Rectal smooth muscle tissue (tissue), 1 donor: ENCODE measurements at regions not wholly inside any gene's neighbourhood (a gene's known extent, or its start where the extent isn't known, plus 50 kb on each side); places are given as distances from the start of the nearest gene placed in this dataset.

Source experiments
- H3K27ac ChIP-seq: one replicate; pipeline ENCODE4 v1.7.0; 2013; ENCODE audit warnings: low read depth, low read length, inconsistent platforms
- H3K27me3 ChIP-seq: one replicate; pipeline ENCODE4 v1.7.0; 2013; ENCODE audit warnings: low read length; ENCODE audit not compliant: control insufficient read depth, insufficient read depth
- H3K36me3 ChIP-seq: one replicate; pipeline ENCODE4 v1.7.0; 2013; ENCODE audit warnings: low read length; ENCODE audit not compliant: control insufficient read depth, insufficient read depth
- H3K4me1 ChIP-seq: one replicate; pipeline ENCODE4 v1.7.0; 2013; ENCODE audit warnings: low read length; ENCODE audit not compliant: control insufficient read depth, insufficient read depth
- H3K4me3 ChIP-seq: one replicate; pipeline ENCODE4 v1.7.0; 2013; ENCODE audit warnings: low read length
- H3K9ac ChIP-seq: one replicate; pipeline ENCODE4 v1.7.0; 2013; ENCODE audit warnings: low read length

GRCh38 chr10:9015005-9015404 is 960.5 kb downstream of the GATA3 start:
- no peak overlapping the region for H3K9ac ChIP-seq
- no peak overlapping the region for H3K27ac ChIP-seq
- H3K27me3 ChIP-seq = no peaks in the 10 kb centered on the region
- H3K4me1 ChIP-seq = no peaks in the 10 kb centered on the region
- no peaks in the 10 kb centered on the region for H3K36me3 ChIP-seq
- H3K4me3 ChIP-seq = no peak overlapping the region

GRCh38 chr10:9015447-9015846 is 961.0 kb downstream of the GATA3 start:
- Histone ChIP-seq H3K27me3 (no peaks in the 10 kb centered on the region), H3K4me1 (no peaks in the 10 kb centered on the region), H3K36me3 (no peaks in the 10 kb centered on the region), H3K9ac (no peak overlapping the region), H3K4me3 (no peak overlapping the region), H3K27ac (no peak overlapping the region)

DNA sequence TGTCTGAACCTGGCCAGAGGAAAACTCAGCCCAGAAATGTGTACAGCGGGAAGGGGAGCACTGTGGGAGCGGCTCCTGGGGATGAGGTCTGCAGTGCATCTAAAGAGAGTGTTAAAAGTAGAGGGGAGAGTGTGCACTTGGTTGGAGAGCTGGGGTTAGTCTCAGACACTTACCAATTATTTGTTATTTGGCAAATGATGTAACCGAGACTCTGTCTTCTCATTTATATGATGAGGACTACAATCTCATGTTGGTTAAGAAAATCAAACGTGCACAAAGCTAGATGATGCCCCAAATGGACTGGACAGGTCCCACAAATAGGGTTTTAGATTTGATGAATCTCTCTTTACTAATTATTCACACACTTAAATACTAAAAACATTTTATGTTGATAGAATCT is 962.4 kb downstream of the GATA3 start:
- H3K36me3 ChIP-seq = no peaks in the 10 kb centered on the region
- no peaks in the 10 kb centered on the region for H3K4me1 ChIP-seq

GRCh38 chr10:9018195-9019173 is 964.0 kb downstream of the GATA3 start:
- Histone ChIP-seq H3K9ac (no peak overlapping the region), H3K4me1 (no peaks in the 10 kb centered on the region), H3K36me3 (no peaks in the 10 kb centered on the region), H3K27me3 (no peaks in the 10 kb centered on the region), H3K4me3 (no peak overlapping the region), H3K27ac (no peak overlapping the region)

More for the DNA sequence above, 962.4 kb downstream of the GATA3 start:
- no peaks in the 10 kb centered on the region for H3K27me3 ChIP-seq
- H3K9ac ChIP-seq = no peak overlapping the region
- H3K27ac ChIP-seq = no peak overlapping the region
- H3K4me3 ChIP-seq = no peak overlapping the region

DNA sequence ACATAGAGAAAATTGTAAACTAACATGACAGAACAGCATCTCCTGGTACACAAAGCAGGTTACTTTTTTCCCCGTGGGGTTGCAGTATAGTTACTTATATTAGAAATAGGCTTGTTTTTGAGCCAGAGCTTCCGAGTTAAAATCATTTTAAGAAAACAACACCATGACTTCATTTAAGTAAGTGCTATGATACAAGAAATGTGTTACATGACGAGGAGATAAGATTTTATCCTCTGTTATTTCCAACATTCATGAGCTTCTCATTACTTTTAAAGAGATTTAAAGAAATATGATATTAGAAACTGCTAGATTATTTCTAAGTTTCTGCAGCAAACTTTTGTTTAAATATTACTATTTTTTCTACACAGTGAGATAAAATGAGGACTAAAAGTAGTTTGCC is 968.7 kb downstream of the GATA3 start:
- H3K4me3 ChIP-seq = no peak overlapping the region
- H3K27ac ChIP-seq = no peak overlapping the region
- H3K9ac ChIP-seq = no peak overlapping the region
- H3K27me3 ChIP-seq = no peaks in the 10 kb centered on the region
- no peaks in the 10 kb centered on the region for H3K4me1 ChIP-seq
- no peaks in the 10 kb centered on the region for H3K36me3 ChIP-seq

DNA sequence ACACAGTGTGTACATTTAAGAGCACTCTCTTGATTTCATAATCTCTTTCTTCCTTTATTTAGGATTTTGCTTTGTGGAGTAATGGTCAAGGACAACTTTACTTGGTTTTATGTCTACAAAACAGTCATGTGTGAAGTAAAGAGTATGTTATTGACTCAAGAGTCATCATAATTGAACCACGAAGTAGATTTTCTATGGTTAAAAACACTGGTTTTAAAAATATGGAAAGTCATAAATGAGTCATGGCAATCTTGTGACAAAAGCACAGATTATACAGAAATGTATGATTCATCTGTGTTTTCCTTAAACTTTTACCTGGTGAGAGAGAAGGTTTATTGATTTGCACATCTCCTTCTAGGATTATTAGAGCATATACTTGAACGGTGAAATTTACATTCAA is 969.7 kb downstream of the GATA3 start:
- H3K27ac ChIP-seq = no peak overlapping the region
- H3K9ac ChIP-seq = no peak overlapping the region
- H3K4me1 ChIP-seq = no peaks in the 10 kb centered on the region
- no peaks in the 10 kb centered on the region for H3K36me3 ChIP-seq
- H3K4me3 ChIP-seq = no peak overlapping the region
- no peaks in the 10 kb centered on the region for H3K27me3 ChIP-seq

DNA sequence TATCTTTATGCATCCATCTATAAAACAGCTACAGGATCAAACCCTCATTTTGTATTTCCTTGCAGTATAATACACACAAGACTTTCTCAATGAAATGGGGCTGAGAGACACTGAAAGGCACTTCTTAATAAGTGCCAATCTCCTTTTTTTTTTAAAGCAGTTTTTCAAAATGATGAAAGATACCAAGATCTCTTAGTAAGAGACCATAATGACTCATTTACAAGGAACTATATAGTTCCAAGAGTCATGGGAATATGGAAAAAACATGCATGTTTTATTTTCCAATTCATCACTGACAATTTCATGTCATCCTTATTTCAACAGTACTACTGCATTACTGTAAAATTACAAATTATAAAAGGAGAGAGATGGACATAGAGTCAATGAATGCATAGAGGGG is 973.7 kb downstream of the GATA3 start:
- Histone ChIP-seq H3K9ac (no peak overlapping the region), H3K4me3 (no peak overlapping the region), H3K27me3 (no peaks in the 10 kb centered on the region), H3K4me1 (no peaks in the 10 kb centered on the region), H3K36me3 (no peaks in the 10 kb centered on the region), H3K27ac (no peak overlapping the region)

DNA sequence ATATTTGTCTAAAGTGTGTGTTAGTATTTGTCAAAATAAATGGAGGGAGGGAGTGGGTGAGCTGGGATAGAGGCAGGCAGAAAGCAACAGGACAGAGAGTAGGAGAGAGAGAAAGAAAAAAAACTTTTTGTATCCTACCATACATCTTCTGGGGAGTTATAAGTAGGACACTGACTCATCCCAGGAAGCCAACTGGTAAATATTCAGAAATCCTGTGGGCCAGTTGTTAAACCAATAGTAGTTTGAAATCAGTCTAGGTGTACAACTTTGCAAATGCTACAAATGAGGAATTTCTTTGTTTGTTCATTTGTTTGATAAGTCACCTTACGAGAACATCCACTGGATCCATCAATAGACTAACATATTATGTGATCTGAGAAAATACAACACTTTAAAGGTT is 980.9 kb downstream of the GATA3 start:
- H3K27me3 ChIP-seq = no peaks in the 10 kb centered on the region
- no peak overlapping the region for H3K27ac ChIP-seq
- no peaks in the 10 kb centered on the region for H3K4me1 ChIP-seq

DNA sequence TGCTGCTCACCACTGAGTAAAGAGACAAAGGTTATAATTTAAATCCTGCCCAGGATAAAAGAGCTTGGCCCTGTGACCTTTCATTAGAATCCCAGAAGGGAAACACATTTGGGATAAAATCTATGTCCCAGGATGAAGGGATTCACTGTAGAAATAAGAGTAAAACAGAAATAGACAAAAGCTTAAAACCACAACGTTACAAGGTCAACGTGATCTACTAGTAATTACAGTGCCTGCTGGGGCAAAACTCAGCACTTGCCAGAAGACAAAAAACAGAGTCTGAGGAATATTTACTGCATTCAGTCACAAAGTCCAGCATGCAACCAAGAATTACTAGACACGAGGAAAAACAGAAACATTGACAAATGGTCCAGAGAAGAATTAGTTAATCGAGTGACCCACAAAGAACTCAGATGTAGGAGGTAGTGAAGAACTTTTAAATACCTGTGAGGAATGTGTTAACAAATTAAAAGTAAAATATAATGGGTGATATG is 982.3 kb downstream of the GATA3 start:
- H3K27me3 ChIP-seq = no peaks in the 10 kb centered on the region
- H3K27ac ChIP-seq = no peak overlapping the region
- H3K4me3 ChIP-seq = no peak overlapping the region
- H3K4me1 ChIP-seq = no peaks in the 10 kb centered on the region
- no peaks in the 10 kb centered on the region for H3K36me3 ChIP-seq
- no peak overlapping the region for H3K9ac ChIP-seq

More for the DNA sequence above, 980.9 kb downstream of the GATA3 start:
- H3K36me3 ChIP-seq = no peaks in the 10 kb centered on the region
- H3K4me3 ChIP-seq = no peak overlapping the region
- no peak overlapping the region for H3K9ac ChIP-seq

DNA sequence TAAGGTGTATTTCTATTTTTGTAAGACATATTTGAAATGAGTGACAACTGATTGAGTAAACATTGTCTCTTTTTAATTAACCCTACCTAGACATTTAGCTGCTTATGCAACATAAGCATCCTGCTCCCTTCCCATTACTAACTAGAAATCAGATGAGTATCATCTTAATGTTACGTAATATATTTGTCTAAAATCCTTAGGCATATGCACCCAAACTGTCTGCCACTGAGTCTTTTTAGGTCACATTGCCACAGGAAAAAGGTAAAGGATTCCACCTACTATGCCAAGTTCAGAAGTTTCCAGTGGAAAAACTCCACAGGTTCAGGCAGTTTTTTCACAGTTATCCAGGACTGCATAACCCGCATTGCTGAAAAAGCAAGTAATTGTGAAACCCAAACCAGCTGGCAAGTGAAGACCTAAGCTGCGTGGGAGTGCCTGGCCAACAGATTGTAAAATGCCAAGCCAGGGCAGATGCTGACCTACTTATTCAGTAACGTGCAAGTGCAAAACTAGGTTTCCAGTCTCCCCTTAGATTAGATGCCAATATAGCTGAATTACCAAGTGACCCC is 983.7 kb downstream of the GATA3 start:
- H3K27ac ChIP-seq = no peak overlapping the region
- H3K4me1 ChIP-seq = no peaks in the 10 kb centered on the region
- H3K27me3 ChIP-seq = no peaks in the 10 kb centered on the region
- no peaks in the 10 kb centered on the region for H3K36me3 ChIP-seq
- no peak overlapping the region for H3K9ac ChIP-seq
- no peak overlapping the region for H3K4me3 ChIP-seq

- Histone ChIP-seq H3K27me3 (no peaks in the 10 kb centered on the region), H3K4me1 (no peaks in the 10 kb centered on the region), H3K27ac (no peak overlapping the region), H3K9ac (no peak overlapping the region), H3K36me3 (no peaks in the 10 kb centered on the region), H3K4me3 (no peak overlapping the region)
Measured at GRCh38 chr10:9043466-9043865, 989.0 kb downstream of the GATA3 start.

DNA sequence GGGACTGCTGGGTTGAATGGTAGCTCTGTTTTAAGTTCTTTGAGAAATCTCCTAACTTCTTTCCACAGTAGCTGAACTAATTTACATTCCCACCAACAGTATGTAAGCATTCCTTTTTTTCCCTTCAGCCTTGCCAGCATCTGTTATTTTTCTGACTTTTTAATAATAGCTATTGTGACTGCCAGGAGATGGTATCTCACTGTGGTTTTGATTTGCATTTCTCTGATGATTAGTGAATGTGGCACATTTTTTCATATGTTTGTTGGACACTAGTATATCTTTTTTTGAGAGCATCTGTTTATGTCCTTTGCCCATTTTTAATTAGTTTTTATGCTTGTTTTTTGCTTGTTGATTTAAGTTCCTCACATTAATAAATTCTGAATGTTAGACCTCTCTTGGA is 990.8 kb downstream of the GATA3 start:
- Histone ChIP-seq H3K4me3 (no peak overlapping the region), H3K27me3 (no peaks in the 10 kb centered on the region), H3K4me1 (no peaks in the 10 kb centered on the region), H3K27ac (no peak overlapping the region), H3K9ac (no peak overlapping the region), H3K36me3 (no peaks in the 10 kb centered on the region)
